ENCODE measurements at regions not wholly inside any gene's neighbourhood (a gene's known extent, or its start where the extent isn't known, plus 50 kb on each side); places are given as distances from the start of the nearest gene placed in this dataset.

DNA sequence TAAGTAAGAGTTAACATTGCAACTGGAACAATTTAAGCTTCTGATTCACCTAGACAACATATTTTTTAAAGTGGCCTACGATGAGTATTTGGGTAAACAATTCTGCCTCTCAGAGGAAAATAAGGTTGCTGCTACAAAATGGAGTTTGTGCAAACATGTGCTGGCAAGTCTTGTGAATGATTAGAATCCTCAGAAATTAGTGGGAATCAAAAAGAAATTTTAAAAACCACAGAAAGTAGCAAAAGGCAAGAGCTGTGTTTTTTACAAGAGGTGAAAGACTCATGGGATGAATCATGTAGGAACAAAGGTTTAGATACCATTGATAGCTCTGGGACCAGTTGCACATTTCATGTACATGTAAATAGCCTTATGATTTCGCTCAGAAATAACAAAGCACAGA, 561.6 kb downstream of the TAF11L14 start (continued):
- TF ChIP-seq, protein P1, sequence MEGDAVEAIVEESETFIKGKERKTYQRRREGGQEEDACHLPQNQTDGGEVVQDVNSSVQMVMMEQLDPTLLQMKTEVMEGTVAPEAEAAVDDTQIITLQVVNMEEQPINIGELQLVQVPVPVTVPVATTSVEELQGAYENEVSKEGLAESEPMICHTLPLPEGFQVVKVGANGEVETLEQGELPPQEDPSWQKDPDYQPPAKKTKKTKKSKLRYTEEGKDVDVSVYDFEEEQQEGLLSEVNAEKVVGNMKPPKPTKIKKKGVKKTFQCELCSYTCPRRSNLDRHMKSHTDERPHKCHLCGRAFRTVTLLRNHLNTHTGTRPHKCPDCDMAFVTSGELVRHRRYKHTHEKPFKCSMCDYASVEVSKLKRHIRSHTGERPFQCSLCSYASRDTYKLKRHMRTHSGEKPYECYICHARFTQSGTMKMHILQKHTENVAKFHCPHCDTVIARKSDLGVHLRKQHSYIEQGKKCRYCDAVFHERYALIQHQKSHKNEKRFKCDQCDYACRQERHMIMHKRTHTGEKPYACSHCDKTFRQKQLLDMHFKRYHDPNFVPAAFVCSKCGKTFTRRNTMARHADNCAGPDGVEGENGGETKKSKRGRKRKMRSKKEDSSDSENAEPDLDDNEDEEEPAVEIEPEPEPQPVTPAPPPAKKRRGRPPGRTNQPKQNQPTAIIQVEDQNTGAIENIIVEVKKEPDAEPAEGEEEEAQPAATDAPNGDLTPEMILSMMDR (conservative IDR thresholded peaks at IDR 0.05; ENCODE audit: low read depth in 2 of 2) = no peak
- TF ChIP-seq STAT1 (IDR thresholded peaks at IDR 0.05; ENCODE audit: unreplicated experiment) (no peak), POLR2AphosphoS5 (IDR thresholded peaks at IDR 0.05; ENCODE audit: low read depth) (no peak), EZH2 (IDR thresholded peaks at IDR 0.05; ENCODE audit: low read depth, unreplicated experiment) (no peak), ZNF331 (CRISPR knock-in tag; IDR thresholded peaks at IDR 0.05; ENCODE audit: low read depth) (no peak), NANOG (IDR thresholded peaks at IDR 0.05; ENCODE audit: borderline replicate concordance) (no peak)
- TF ChIP-seq, protein P2, sequence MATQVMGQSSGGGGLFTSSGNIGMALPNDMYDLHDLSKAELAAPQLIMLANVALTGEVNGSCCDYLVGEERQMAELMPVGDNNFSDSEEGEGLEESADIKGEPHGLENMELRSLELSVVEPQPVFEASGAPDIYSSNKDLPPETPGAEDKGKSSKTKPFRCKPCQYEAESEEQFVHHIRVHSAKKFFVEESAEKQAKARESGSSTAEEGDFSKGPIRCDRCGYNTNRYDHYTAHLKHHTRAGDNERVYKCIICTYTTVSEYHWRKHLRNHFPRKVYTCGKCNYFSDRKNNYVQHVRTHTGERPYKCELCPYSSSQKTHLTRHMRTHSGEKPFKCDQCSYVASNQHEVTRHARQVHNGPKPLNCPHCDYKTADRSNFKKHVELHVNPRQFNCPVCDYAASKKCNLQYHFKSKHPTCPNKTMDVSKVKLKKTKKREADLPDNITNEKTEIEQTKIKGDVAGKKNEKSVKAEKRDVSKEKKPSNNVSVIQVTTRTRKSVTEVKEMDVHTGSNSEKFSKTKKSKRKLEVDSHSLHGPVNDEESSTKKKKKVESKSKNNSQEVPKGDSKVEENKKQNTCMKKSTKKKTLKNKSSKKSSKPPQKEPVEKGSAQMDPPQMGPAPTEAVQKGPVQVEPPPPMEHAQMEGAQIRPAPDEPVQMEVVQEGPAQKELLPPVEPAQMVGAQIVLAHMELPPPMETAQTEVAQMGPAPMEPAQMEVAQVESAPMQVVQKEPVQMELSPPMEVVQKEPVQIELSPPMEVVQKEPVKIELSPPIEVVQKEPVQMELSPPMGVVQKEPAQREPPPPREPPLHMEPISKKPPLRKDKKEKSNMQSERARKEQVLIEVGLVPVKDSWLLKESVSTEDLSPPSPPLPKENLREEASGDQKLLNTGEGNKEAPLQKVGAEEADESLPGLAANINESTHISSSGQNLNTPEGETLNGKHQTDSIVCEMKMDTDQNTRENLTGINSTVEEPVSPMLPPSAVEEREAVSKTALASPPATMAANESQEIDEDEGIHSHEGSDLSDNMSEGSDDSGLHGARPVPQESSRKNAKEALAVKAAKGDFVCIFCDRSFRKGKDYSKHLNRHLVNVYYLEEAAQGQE (IDR thresholded peaks at IDR 0.05; ENCODE audit: unreplicated experiment) = no peak

DNA sequence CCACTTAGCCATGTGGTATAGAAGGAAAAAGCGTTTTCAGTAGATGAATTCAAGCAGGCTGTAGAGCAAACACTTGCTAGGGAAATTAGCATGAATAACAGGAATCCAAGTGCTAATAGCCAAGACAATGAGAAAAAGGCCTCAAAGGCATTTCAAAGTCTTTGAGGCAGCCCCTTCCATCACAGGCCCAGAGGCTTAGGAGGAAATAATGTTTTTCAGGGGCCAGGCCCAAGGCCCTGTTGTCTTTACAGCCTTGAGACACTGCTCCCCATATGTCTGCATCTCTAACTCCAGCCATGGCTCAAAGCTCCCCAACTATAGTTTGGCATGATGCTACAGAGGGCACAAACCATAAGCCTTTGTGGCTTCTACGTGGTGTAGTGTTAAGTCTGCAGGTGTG, 563.5 kb downstream of the TAF11L14 start:
- Histone ChIP-seq H2AFZ (no peak overlapping the region), H3K9me2 (ENCODE audit: insufficient read depth) (peaks cover 3% of the 10 kb centered on the region; the same call in 1 of the 2 replicates), H3K27ac (ENCODE audit: low read depth) (no peak overlapping the region), H3K79me2 (replicated peaks; ENCODE audit: insufficient read depth) (no peaks in the 10 kb centered on the region), H3K4me1 (ENCODE audit: insufficient read depth) (peaks cover 12% of the 10 kb centered on the region), H4K20me1 (replicated peaks; ENCODE audit: insufficient read depth) (no peaks in the 10 kb centered on the region), H3K36me3 (ENCODE audit: insufficient read depth) (0 out of 2 replicates have a peak, but pooled peaks cover 9% of the 10 kb centered on the region), H3K27me3 (ENCODE audit: insufficient read depth) (no peaks in the 10 kb centered on the region), H3F3A (replicated peaks; ENCODE audit: low read depth) (no peaks in the 10 kb centered on the region), H3K4me2 (no peak overlapping the region), H3K4me3 (no peak overlapping the region)
- DNase-seq (ENCODE audit: low spot score) (peak; percentile 5), ATAC-seq (no peak)
- Mint-ChIP-seq H3K27me3 (ENCODE audit: insufficient read depth, low read depth, poor library complexity) (no peaks in the 10 kb centered on the region), H3K4me3 (no peak overlapping the region), H3K9me3 (peaks cover 46% of the 10 kb centered on the region), H3K27ac (no peak overlapping the region), H3K4me1 (peaks cover 8% of the 10 kb centered on the region), H3K36me3 (ENCODE audit: low read depth) (peaks cover 31% of the 10 kb centered on the region)
- TF ChIP-seq POLR2AphosphoS5 (IDR thresholded peaks at IDR 0.05; ENCODE audit: low read depth) (no peak), STAT1 (IDR thresholded peaks at IDR 0.05; ENCODE audit: unreplicated experiment) (no peak), EZH2phosphoT487 (IDR thresholded peaks at IDR 0.05; ENCODE audit: unreplicated experiment) (no peak)
- TF ChIP-seq, protein P3, sequence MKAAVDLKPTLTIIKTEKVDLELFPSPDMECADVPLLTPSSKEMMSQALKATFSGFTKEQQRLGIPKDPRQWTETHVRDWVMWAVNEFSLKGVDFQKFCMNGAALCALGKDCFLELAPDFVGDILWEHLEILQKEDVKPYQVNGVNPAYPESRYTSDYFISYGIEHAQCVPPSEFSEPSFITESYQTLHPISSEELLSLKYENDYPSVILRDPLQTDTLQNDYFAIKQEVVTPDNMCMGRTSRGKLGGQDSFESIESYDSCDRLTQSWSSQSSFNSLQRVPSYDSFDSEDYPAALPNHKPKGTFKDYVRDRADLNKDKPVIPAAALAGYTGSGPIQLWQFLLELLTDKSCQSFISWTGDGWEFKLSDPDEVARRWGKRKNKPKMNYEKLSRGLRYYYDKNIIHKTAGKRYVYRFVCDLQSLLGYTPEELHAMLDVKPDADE (IDR thresholded peaks at IDR 0.05) = no peak
- TF ChIP-seq, protein P4, sequence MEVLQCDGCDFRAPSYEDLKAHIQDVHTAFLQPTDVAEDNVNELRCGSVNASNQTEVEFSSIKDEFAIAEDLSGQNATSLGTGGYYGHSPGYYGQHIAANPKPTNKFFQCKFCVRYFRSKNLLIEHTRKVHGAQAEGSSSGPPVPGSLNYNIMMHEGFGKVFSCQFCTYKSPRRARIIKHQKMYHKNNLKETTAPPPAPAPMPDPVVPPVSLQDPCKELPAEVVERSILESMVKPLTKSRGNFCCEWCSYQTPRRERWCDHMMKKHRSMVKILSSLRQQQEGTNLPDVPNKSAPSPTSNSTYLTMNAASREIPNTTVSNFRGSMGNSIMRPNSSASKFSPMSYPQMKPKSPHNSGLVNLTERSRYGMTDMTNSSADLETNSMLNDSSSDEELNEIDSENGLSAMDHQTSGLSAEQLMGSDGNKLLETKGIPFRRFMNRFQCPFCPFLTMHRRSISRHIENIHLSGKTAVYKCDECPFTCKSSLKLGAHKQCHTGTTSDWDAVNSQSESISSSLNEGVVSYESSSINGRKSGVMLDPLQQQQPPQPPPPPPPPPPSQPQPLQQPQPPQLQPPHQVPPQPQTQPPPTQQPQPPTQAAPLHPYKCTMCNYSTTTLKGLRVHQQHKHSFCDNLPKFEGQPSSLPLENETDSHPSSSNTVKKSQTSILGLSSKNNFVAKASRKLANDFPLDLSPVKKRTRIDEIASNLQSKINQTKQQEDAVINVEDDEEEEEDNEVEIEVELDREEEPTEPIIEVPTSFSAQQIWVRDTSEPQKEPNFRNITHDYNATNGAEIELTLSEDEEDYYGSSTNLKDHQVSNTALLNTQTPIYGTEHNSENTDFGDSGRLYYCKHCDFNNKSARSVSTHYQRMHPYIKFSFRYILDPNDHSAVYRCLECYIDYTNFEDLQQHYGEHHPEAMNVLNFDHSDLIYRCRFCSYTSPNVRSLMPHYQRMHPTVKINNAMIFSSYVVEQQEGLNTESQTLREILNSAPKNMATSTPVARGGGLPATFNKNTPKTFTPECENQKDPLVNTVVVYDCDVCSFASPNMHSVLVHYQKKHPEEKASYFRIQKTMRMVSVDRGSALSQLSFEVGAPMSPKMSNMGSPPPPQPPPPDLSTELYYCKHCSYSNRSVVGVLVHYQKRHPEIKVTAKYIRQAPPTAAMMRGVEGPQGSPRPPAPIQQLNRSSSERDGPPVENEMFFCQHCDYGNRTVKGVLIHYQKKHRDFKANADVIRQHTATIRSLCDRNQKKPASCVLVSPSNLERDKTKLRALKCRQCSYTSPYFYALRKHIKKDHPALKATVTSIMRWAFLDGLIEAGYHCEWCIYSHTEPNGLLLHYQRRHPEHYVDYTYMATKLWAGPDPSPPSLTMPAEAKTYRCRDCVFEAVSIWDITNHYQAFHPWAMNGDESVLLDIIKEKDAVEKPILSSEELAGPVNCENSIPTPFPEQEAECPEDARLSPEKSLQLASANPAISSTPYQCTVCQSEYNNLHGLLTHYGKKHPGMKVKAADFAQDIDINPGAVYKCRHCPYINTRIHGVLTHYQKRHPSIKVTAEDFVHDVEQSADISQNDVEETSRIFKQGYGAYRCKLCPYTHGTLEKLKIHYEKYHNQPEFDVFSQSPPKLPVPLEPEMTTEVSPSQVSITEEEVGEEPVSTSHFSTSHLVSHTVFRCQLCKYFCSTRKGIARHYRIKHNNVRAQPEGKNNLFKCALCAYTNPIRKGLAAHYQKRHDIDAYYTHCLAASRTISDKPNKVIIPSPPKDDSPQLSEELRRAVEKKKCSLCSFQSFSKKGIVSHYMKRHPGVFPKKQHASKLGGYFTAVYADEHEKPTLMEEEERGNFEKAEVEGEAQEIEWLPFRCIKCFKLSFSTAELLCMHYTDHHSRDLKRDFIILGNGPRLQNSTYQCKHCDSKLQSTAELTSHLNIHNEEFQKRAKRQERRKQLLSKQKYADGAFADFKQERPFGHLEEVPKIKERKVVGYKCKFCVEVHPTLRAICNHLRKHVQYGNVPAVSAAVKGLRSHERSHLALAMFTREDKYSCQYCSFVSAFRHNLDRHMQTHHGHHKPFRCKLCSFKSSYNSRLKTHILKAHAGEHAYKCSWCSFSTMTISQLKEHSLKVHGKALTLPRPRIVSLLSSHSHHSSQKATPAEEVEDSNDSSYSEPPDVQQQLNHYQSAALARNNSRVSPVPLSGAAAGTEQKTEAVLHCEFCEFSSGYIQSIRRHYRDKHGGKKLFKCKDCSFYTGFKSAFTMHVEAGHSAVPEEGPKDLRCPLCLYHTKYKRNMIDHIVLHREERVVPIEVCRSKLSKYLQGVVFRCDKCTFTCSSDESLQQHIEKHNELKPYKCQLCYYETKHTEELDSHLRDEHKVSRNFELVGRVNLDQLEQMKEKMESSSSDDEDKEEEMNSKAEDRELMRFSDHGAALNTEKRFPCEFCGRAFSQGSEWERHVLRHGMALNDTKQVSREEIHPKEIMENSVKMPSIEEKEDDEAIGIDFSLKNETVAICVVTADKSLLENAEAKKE (CRISPR knock-in tag; IDR thresholded peaks at IDR 0.05) = no peak
